ENCODE measurements at regions not wholly inside any gene's neighbourhood (a gene's known extent, or its start where the extent isn't known, plus 50 kb on each side); places are given as distances from the start of the nearest gene placed in this dataset.

DNA sequence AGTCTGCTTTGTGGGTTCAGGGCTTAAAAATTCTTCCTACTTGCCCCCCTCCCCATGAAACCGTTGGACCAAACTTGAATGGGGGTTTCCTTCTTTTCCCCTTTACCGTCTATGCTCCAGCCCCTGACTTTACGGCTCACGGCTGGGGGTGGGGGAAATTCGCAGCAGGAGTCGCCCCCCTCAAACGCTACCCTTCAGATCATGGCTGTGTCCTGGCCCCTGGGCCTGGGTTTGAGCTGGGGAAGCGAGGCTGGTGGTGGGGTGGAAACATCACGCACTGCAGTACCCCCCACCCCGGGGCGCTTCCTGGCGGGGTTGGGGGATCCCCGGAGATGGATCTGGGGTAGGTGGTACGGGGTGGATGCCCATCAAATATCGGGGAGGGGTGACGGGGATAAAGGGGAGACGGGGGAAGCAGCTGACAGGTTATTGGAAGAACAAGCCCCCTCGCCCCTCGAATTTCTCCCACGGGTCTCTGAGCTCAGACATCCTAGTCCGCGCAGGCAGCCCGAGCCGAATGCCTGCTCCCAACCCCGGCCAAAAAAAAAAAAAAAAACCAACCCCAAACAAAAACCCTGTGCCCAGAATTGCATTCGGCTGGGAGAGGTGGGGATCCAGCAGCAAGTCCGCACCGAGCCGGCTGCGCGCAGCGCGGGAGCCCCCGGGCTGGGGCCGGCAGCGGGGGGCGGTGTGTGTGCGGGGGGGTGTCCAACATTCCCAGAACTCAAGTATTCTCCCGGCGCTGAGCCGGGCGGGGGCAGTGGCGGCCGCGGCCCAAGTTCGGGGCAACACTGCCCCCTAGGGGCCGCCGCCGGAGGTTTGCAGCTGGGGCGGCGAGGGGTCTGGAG lies 59.0 kb upstream of the ACOT11 start:
- WGBS, 2 donors, result 0 to 1% methylated on average over 45 to 51 of the region's 51 CpGs
- TF ChIP-seq, protein P1, sequence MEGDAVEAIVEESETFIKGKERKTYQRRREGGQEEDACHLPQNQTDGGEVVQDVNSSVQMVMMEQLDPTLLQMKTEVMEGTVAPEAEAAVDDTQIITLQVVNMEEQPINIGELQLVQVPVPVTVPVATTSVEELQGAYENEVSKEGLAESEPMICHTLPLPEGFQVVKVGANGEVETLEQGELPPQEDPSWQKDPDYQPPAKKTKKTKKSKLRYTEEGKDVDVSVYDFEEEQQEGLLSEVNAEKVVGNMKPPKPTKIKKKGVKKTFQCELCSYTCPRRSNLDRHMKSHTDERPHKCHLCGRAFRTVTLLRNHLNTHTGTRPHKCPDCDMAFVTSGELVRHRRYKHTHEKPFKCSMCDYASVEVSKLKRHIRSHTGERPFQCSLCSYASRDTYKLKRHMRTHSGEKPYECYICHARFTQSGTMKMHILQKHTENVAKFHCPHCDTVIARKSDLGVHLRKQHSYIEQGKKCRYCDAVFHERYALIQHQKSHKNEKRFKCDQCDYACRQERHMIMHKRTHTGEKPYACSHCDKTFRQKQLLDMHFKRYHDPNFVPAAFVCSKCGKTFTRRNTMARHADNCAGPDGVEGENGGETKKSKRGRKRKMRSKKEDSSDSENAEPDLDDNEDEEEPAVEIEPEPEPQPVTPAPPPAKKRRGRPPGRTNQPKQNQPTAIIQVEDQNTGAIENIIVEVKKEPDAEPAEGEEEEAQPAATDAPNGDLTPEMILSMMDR (IDR thresholded peaks at IDR 0.05), result peak in 1 of 3 donors; percentile 69
- no peak for TF ChIP-seq POLR2A (IDR thresholded peaks at IDR 0.05)
- H3K4me3 ChIP-seq (ENCODE audit: low read depth, poor library complexity, severe bottlenecking), result peak overlapping the region; percentile 35
- DNase-seq (ENCODE audit: low spot score in 2 of 2), result peak; percentile 69 to 96
- intact Hi-C loops (cut with DNase I; ENCODE audit: low total_unique reads), result no loop called here

DNA sequence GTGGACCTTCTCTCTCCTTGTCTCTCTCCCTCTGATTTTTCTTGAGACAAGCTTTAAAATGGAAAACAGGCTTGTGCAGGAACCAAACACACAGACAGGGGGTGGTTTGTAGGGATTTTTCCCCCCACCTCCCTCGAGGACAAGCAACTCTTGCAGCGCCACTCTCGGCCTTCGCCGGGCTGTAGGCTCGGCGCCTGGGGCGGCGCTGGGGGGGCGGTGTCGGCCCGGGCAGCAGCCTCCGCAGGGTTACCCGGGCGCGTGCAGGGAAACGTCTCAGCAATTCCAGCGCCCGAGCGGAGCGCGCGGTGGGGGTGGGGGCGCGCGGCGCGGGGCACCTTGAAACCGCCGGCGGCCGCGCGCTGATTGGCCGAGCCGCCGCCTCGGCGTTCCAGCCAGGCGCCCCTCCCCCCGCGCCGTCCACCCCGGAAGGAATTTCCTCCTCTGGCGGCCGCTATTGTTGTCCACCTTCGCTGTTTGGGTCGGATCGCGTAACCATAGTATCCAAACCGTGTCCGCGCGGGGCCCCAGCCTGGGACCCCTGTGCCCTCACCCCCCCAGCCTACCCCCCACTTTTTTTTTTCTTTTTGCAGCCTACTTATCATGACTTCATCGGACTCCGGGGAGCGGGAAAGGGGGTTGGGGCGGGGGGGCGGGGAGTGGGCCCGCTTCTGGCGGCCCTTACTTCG lies 59.8 kb upstream of the ACOT11 start:
- 0 to 1% methylated on average over 18 to 34 of the region's 62 CpGs for WGBS, 2 donors
- TF ChIP-seq, protein P1 (IDR thresholded peaks at IDR 0.05), result no peak
- no peak for TF ChIP-seq POLR2A (IDR thresholded peaks at IDR 0.05)
- DNase-seq (ENCODE audit: low spot score in 2 of 2), result peak; percentile 87 to 98
- intact Hi-C loops (cut with DNase I; ENCODE audit: low total_unique reads), result no loop called here
- H3K4me3 ChIP-seq (ENCODE audit: low read depth, poor library complexity, severe bottlenecking), result no peak overlapping the region

DNA sequence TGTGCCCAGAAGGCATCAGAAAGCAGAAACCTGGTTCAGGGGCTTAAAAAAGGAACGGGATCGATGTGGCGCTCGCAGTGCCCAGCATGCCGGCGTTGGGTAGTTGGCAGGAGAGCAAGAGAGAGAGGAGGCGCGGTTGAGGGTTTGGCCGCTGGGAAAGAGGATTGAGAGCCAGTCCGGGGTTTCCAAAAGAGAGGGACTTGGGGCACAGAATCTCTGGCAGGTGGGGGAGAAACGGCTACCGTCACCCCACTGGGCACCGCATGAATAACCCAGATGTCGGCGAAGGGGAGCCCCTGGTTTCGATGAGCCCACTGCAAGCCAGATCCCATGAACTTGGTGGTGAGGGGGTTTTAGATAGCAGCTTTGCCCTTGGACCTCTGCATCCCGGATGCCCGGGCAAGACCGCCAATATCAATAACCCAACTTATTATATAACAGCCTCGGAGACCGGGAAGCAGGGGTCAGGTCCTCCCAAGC lies 60.4 kb upstream of the ACOT11 start:
- intact Hi-C loops (cut with DNase I; ENCODE audit: low total_unique reads), result loop anchor here (1.0 kb wide), 1 partner anchor 79 kb away; no protein-coding TSS in a partner anchor
- peak in 1 of 2 donors; percentile 90 for DNase-seq (ENCODE audit: low spot score in 2 of 2)
- TF ChIP-seq, protein P1 (IDR thresholded peaks at IDR 0.05), result no peak
- TF ChIP-seq POLR2A (IDR thresholded peaks at IDR 0.05), result no peak
- 8 to 13% methylated on average over 21 of the region's 21 CpGs for WGBS, 2 donors
- H3K4me3 ChIP-seq (ENCODE audit: low read depth, poor library complexity, severe bottlenecking), result no peak overlapping the region

DNA sequence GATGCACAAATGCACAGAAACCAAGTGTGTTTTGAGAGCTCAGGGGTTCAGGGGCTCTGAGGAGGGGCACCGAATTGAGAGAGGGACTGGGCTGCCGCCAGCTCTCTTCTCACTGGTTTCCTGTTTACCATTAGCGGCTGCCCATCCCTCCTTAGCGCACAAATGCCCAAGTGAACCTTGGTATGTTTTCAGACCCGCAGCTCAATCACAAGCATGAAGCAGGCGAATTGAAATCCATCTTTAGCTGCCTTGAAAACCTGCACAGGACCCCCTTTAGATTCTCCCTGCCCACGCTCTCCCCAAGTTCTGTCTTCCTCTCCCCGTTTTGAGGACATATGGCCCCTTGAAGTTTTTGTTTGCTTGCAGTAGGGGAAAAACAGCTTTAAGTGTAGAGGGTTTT lies 61.1 kb upstream of the ACOT11 start:
- no peak overlapping the region for H3K4me3 ChIP-seq (ENCODE audit: low read depth, poor library complexity, severe bottlenecking)
- DNase-seq (ENCODE audit: low spot score in 2 of 2), result no peak
- intact Hi-C loops (cut with DNase I; ENCODE audit: low total_unique reads), result loop anchor here (1.0 kb wide), 1 partner anchor 79 kb away; no protein-coding TSS in a partner anchor
- 35 to 38% methylated on average over 8 of the region's 8 CpGs for WGBS, 2 donors
- no peak for TF ChIP-seq POLR2A (IDR thresholded peaks at IDR 0.05)
- TF ChIP-seq, protein P1 (IDR thresholded peaks at IDR 0.05), result no peak

DNA sequence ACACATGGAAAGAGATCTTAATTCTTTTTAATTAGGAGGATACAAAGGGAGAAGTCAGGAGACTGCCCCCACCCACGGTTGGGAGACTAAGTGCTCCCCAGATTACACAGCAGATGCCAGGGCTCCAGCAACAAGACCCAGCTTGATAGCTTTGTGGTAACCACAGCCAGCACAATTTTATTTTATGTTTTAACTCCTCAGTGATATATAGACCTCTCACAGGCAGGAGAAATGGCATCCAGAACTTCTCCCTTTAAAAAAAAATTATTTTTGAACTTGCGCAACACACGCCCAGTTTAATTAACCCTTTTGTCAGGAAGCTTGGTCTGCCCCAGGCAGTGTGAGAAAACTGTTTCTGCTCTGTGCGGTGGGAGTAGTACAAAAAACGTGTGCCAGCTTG lies 62.6 kb upstream of the ACOT11 start:
- intact Hi-C loops (cut with DNase I; ENCODE audit: low total_unique reads), result no loop called here
- no peak for DNase-seq (ENCODE audit: low spot score in 2 of 2)
- 12 to 18% methylated on average over 5 of the region's 5 CpGs for WGBS, 2 donors
- no peak for TF ChIP-seq POLR2A (IDR thresholded peaks at IDR 0.05)
- TF ChIP-seq, protein P1 (IDR thresholded peaks at IDR 0.05), result no peak
- no peak overlapping the region for H3K4me3 ChIP-seq (ENCODE audit: low read depth, poor library complexity, severe bottlenecking)

All from lower leg skin (tissue), 4 donors.